Fibroblast of peridontal ligament (primary cell): ENCODE measurements at regions not wholly inside any gene's neighbourhood (a gene's known extent, or its start where the extent isn't known, plus 50 kb on each side); places are given as distances from the start of the nearest gene placed in this dataset.
"Not testable (repeated sequence)": the region's sequence is repeated elsewhere in the genome, so short reads cannot be mapped to it uniquely, and the experiment has no call there.

Experiments used
- DNase-seq: peaks from one replicate; pipeline ENCODE4 v3.0.0-alpha.2; 2010; ENCODE audit errors: extremely low read depth

- DNase-seq = no peak
Measured at GRCh38 chr3:140752499-140752898, 74.6 kb downstream of the TRIM42 start.

- no peak for DNase-seq
Measured at GRCh38 chr3:140753865-140754754, 76.2 kb downstream of the TRIM42 start.

GRCh38 chr3:140754936-140755335, 77.1 kb downstream of the TRIM42 start:
- no peak for DNase-seq

GRCh38 chr3:140756240-140757016, 78.6 kb downstream of the TRIM42 start:
- DNase-seq = no peak

- DNase-seq = no peak
Measured at GRCh38 chr3:140758791-140759444, 81.1 kb downstream of the TRIM42 start.

GRCh38 chr3:140760324-140761075, 82.6 kb downstream of the TRIM42 start:
- DNase-seq = no peak

- DNase-seq = no peak
Measured at GRCh38 chr3:140761076-140761639, 83.3 kb downstream of the TRIM42 start.

GRCh38 chr3:140762746-140763145, 84.9 kb downstream of the TRIM42 start:
- no peak for DNase-seq

- no peak for DNase-seq
Measured at GRCh38 chr3:140763532-140763931, 85.7 kb downstream of the TRIM42 start.

GRCh38 chr3:140765246-140765645, 87.4 kb downstream of the TRIM42 start:
- peak; percentile 3 for DNase-seq

- no peak for DNase-seq
Measured at GRCh38 chr3:140766465-140766864, 88.6 kb downstream of the TRIM42 start.

GRCh38 chr3:140767566-140767965, 89.7 kb downstream of the TRIM42 start:
- peak; percentile 16 for DNase-seq

- peak; percentile 37 for DNase-seq
Measured at GRCh38 chr3:140768941-140769340, 91.1 kb downstream of the TRIM42 start.

- DNase-seq = no peak
Measured at GRCh38 chr3:140769951-140770350, 92.1 kb downstream of the TRIM42 start.

- DNase-seq = peak; percentile 4
Measured at GRCh38 chr3:140770977-140771667, 93.3 kb downstream of the TRIM42 start.

- no peak for DNase-seq
Measured at GRCh38 chr3:140777631-140778233, 99.9 kb downstream of the TRIM42 start.

- DNase-seq = no peak
Measured at GRCh38 chr3:140791368-140791767, 113.5 kb downstream of the TRIM42 start.

GRCh38 chr3:140794507-140794906, 116.6 kb downstream of the TRIM42 start:
- no peak for DNase-seq

GRCh38 chr3:140802898-140803297, 125.0 kb downstream of the TRIM42 start:
- not testable (repeated sequence) for DNase-seq

GRCh38 chr3:140809316-140809715, 131.5 kb downstream of the TRIM42 start:
- DNase-seq = no peak
